ENCODE measurements at regions not wholly inside any gene's neighbourhood (a gene's known extent, or its start where the extent isn't known, plus 50 kb on each side); places are given as distances from the start of the nearest gene placed in this dataset.
"Not testable (repeated sequence)": the region's sequence is repeated elsewhere in the genome, so short reads cannot be mapped to it uniquely, and the experiment has no call there.

GRCh38 chr3:66633402-66634381, 132.9 kb upstream of the LRIG1 start:
- no peak for DNase-seq

- no peak for DNase-seq
Observed at GRCh38 chr3:66638717-66639116, 137.9 kb upstream of the LRIG1 start.

- DNase-seq: no peak
Observed at GRCh38 chr3:66639809-66640356, 139.1 kb upstream of the LRIG1 start.

- no peak for DNase-seq
Observed at GRCh38 chr3:66642019-66642418, 141.2 kb upstream of the LRIG1 start.

- no peak for DNase-seq
Observed at GRCh38 chr3:66642484-66642883, 141.7 kb upstream of the LRIG1 start.

GRCh38 chr3:66644549-66644948, 143.7 kb upstream of the LRIG1 start:
- no peak for DNase-seq

- DNase-seq: no peak
Observed at GRCh38 chr3:66648975-66649374, 148.2 kb upstream of the LRIG1 start.

- not testable (repeated sequence) for DNase-seq
Observed at GRCh38 chr3:66651520-66651919, 150.7 kb upstream of the LRIG1 start.

- not testable (repeated sequence) for DNase-seq
Observed at GRCh38 chr3:66652100-66652499, 151.3 kb upstream of the LRIG1 start.

- DNase-seq: no peak
Observed at GRCh38 chr3:66655044-66655443, 154.2 kb upstream of the LRIG1 start.

- DNase-seq: no peak
Observed at GRCh38 chr3:66655671-66656070, 154.8 kb upstream of the LRIG1 start.

GRCh38 chr3:66656609-66657008, 155.8 kb upstream of the LRIG1 start:
- DNase-seq: peak; percentile 34

GRCh38 chr3:66659056-66659455, 158.2 kb upstream of the LRIG1 start:
- no peak for DNase-seq

GRCh38 chr3:66661628-66662027, 160.8 kb upstream of the LRIG1 start:
- no peak for DNase-seq

- DNase-seq: no peak
Observed at GRCh38 chr3:66662894-66663293, 162.1 kb upstream of the LRIG1 start.

- no peak for DNase-seq
Observed at GRCh38 chr3:66665021-66665695, 164.3 kb upstream of the LRIG1 start.

GRCh38 chr3:66666362-66666761, 165.5 kb upstream of the LRIG1 start:
- DNase-seq: no peak

GRCh38 chr3:66667263-66667662, 166.4 kb upstream of the LRIG1 start:
- no peak for DNase-seq

- no peak for DNase-seq
Observed at GRCh38 chr3:66671291-66671690, 170.5 kb upstream of the LRIG1 start.

- DNase-seq: no peak
Observed at GRCh38 chr3:66672830-66673229, 172.0 kb upstream of the LRIG1 start.

- no peak for DNase-seq
Observed at GRCh38 chr3:66673293-66673692, 172.5 kb upstream of the LRIG1 start.

- DNase-seq: no peak
Observed at GRCh38 chr3:66675366-66675765, 174.5 kb upstream of the LRIG1 start.

GRCh38 chr3:66692042-66692765, 191.4 kb upstream of the LRIG1 start:
- no peak for DNase-seq

Data from NCI-H774 (cell line).